A549 (cell line): ENCODE measurements at regions not wholly inside any gene's neighbourhood (a gene's known extent, or its start where the extent isn't known, plus 50 kb on each side); places are given as distances from the start of the nearest gene placed in this dataset.

Source experiments
- ATAC-seq, 2 experiments: fragments of 200-7000 bp in 1 of 2; fragments of >200 bp in 1 of 2; cut with Nextera tagmentation in 1 of 2; cut with Tn5 transposase in 1 of 2; 3 replicates each; pipeline versions ENCODE4 v1.8.0 to v1.9.1; 2018 to 2020; ENCODE audit warnings: mild to moderate bottlenecking in 1 of 2, moderate library complexity in 1 of 2
- CTCF ChIA-PET: fragments of 300-600 bp; sonication (Branson Sonifier 250); formaldehyde crosslinking; extraction: SDS; loops from one replicate; lab custom pipeline; 2021; ENCODE audit warnings: antibody characterized with exemption, inconsistent platforms; lab: Yijun Ruan, JAX
- POLR2A ChIA-PET: fragments of 350-600 bp; formaldehyde crosslinking; extraction: SDS; loops from one replicate; lab custom pipeline; 2021; ENCODE audit warnings: antibody characterized with exemption, inconsistent platforms; lab: Yijun Ruan, JAX
- DNase-seq, 2 experiments: peaks; one replicate each; pipeline versions ENCODE4 v3.0.0 to v3.0.0-alpha.2; 2011 to 2016; ENCODE audit warnings: low read depth in 1 of 2, low spot score in 1 of 2
- FAIRE-seq: peaks from 2 replicates; lab custom pipeline; 2011; peaks lifted over from hg19 to GRCh38; lab: Jason Lieb, UNC
- H3K27ac ChIP-seq, 2 experiments: fragments of >200 bp; sonication (Bioruptor Twin); formaldehyde crosslinking; 3 replicates each; pipeline ENCODE4 v1.5.1; 2016 to 2017
- H3K4me1 ChIP-seq: fragments of >200 bp; sonication (Bioruptor Twin); formaldehyde crosslinking; 3 replicates; pipeline ENCODE4 v1.6.1; 2016
- H3K4me2 ChIP-seq: fragments of >200 bp; sonication (Bioruptor Twin); formaldehyde crosslinking; 3 replicates; pipeline ENCODE4 v1.6.1; 2016
- H3K4me3 ChIP-seq: fragments of >200 bp; sonication (Bioruptor Twin); formaldehyde crosslinking; 3 replicates; pipeline ENCODE4 v1.5.1; 2016
- H3K9me3 ChIP-seq: fragments of >200 bp; sonication (Bioruptor Twin); formaldehyde crosslinking; 3 replicates; pipeline ENCODE4 v1.6.1; 2016
- ATOH8 ChIP-seq: fragments of 250-450 bp; sonication (Bioruptor Pico); IDR thresholded peaks from 2 replicates; pipeline ENCODE4 v1.5.0; 2020; ENCODE audit warnings: low read depth, mild to moderate bottlenecking, moderate library complexity
- BCL3 ChIP-seq: fragments of >200 bp; sonication (Bioruptor Twin); formaldehyde crosslinking; IDR thresholded peaks from 3 replicates; pipeline ENCODE4 v1.6.1; 2016
- CEBPB ChIP-seq, 2 experiments: fragments of >200 bp in 1 of 2; sonication (Bioruptor Twin) in 1 of 2; formaldehyde crosslinking in 1 of 2; IDR thresholded peaks; 2 replicates each; pipeline ENCODE4 v1.6.1; 2012 to 2016
- CHD4 ChIP-seq: fragments of 200-600 bp; sonication (generic); IDR thresholded peaks from 2 replicates; pipeline ENCODE4 v1.6.1; 2016; ENCODE audit warnings: antibody characterized with exemption, mild to moderate bottlenecking, borderline replicate concordance
- EHF ChIP-seq: fragments of 250-450 bp; sonication (Bioruptor Pico); IDR thresholded peaks from 2 replicates; pipeline ENCODE4 v1.5.0; 2020; ENCODE audit warnings: mild to moderate bottlenecking
- ELK1 ChIP-seq: fragments of 150-350 bp; IDR thresholded peaks from 2 replicates; pipeline ENCODE4 v1.6.1; 2014; ENCODE audit warnings: low read depth, mild to moderate bottlenecking, low read length
- ESRRA ChIP-seq: fragments of 150-350 bp; IDR thresholded peaks from 2 replicates; pipeline ENCODE4 v1.6.1; 2014; ENCODE audit warnings: mild to moderate bottlenecking, low read length, borderline replicate concordance
- FOSB ChIP-seq: fragments of 250-450 bp; sonication (Bioruptor Pico); IDR thresholded peaks from 2 replicates; pipeline ENCODE4 v1.5.0; 2020; ENCODE audit warnings: mild to moderate bottlenecking, moderate library complexity
- FOSL2 ChIP-seq, 2 experiments: fragments of 450-650 bp in 1 of 2; fragments of >200 bp in 1 of 2; sonication (Bioruptor Twin) in 1 of 2; formaldehyde crosslinking; IDR thresholded peaks; 2 replicates each; pipeline versions ENCODE4 v1.5.0 to v1.6.1; 2016 to 2020; ENCODE audit warnings: mild to moderate bottlenecking in 1 of 2, moderate library complexity in 1 of 2
- FOXS1 ChIP-seq: fragments of 250-450 bp; sonication (Bioruptor Pico); IDR thresholded peaks from 2 replicates; pipeline ENCODE4 v1.5.0; 2020; ENCODE audit warnings: mild to moderate bottlenecking, moderate library complexity
- HES2 ChIP-seq: fragments of >200 bp; sonication (Bioruptor Twin); formaldehyde crosslinking; IDR thresholded peaks from 2 replicates; pipeline ENCODE4 v1.6.1; 2016
- KDM1A ChIP-seq: fragments of 200-600 bp; sonication (generic); IDR thresholded peaks from 2 replicates; pipeline ENCODE4 v1.6.1; 2016; ENCODE audit warnings: low read depth, mild to moderate bottlenecking
- MAFK ChIP-seq: fragments of 450-650 bp; IDR thresholded peaks from 2 replicates; pipeline ENCODE4 v1.6.1; 2014; ENCODE audit not compliant: partially characterized antibody
- POLR2A ChIP-seq: IDR thresholded peaks from 2 replicates; pipeline ENCODE4 v1.6.1; 2012; ENCODE audit warnings: mild to moderate bottlenecking, low read length
- POLR2AphosphoS2 ChIP-seq: conservative IDR thresholded peaks from 2 replicates; pipeline ENCODE4 v1.6.1; 2012; ENCODE audit warnings: low read length, improper control_type of control experiment, inconsistent platforms
- RCOR1 ChIP-seq: fragments of 150-350 bp; IDR thresholded peaks from 2 replicates; pipeline ENCODE4 v1.6.1; 2014; ENCODE audit warnings: antibody characterized with exemption, low read length, low read depth
- REST ChIP-seq: fragments of 200-600 bp; sonication (generic); IDR thresholded peaks from 2 replicates; pipeline ENCODE4 v1.6.1; 2016; ENCODE audit warnings: antibody characterized with exemption, mild to moderate bottlenecking, moderate library complexity
- ZFP36 ChIP-seq: fragments of 450-650 bp; IDR thresholded peaks from 2 replicates; pipeline ENCODE4 v1.6.1; 2014; ENCODE audit warnings: borderline replicate concordance; ENCODE audit not compliant: partially characterized antibody
- ZNF302 ChIP-seq: fragments of 250-450 bp; sonication (Bioruptor Pico); IDR thresholded peaks from 2 replicates; pipeline ENCODE4 v1.9.0; 2021; ENCODE audit warnings: inconsistent platforms, mild to moderate bottlenecking, moderate library complexity
- ZSCAN20 ChIP-seq: fragments of 250-450 bp; sonication (Bioruptor Pico); IDR thresholded peaks from 2 replicates; pipeline ENCODE4 v1.8.0; 2022; ENCODE audit warnings: mild to moderate bottlenecking, moderate library complexity
- WGBS: methylation state at CpG from one replicate; pipeline ENCODE4 v1.1.6; 2017; ENCODE audit errors: missing lambda C conversion rate; 5-methylcytosine and 5-hydroxymethylcytosine counted together

GRCh38 chr2:153818242-153818641, 53.5 kb upstream of the GALNT13 start:
- no peak overlapping the region for H3K4me3 ChIP-seq
- no peak overlapping the region for H3K4me2 ChIP-seq
- 10% methylated on average over 2 of the region's 6 CpGs for WGBS
- H3K27ac ChIP-seq: no peak overlapping the region
- no peaks in the 10 kb centered on the region for H3K4me1 ChIP-seq
- no peak for FAIRE-seq
- no peaks in the 10 kb centered on the region for H3K9me3 ChIP-seq
- CTCF ChIA-PET: no interaction called here
- TF ChIP-seq POLR2A (no peak), CHD4 (no peak), FOSL2 (IDR thresholded peaks at IDR 0.05) (no peak), FOSL2 (CRISPR knock-in tag; IDR thresholded peaks at IDR 0.05) (no peak), EHF (CRISPR knock-in tag) (no peak), BCL3 (no peak), ATOH8 (no peak), ZNF302 (CRISPR knock-in tag) (no peak), RCOR1 (no peak), FOXS1 (CRISPR knock-in tag) (no peak), KDM1A (no peak), HES2 (no peak), ZSCAN20 (CRISPR knock-in tag) (no peak), MAFK (no peak), ZFP36 (no peak), POLR2AphosphoS2 (no peak), ELK1 (no peak), FOSB (CRISPR knock-in tag) (no peak)
- POLR2A ChIA-PET: no interaction called here
- DNase-seq: no peak
- no peak for ATAC-seq

- H3K4me3 ChIP-seq: no peak overlapping the region
- H3K4me1 ChIP-seq: no peaks in the 10 kb centered on the region
- no peak overlapping the region for H3K27ac ChIP-seq
- POLR2A ChIA-PET: no interaction called here
- ATAC-seq (no peak), DNase-seq (no peak), FAIRE-seq (no peak)
- CTCF ChIA-PET: interaction anchor here (0.7 kb wide), 1 partner anchor 556 kb away, joined by 5 read pairs; no protein-coding TSS in a partner anchor
- H3K9me3 ChIP-seq: no peaks in the 10 kb centered on the region
- no peak overlapping the region for H3K4me2 ChIP-seq
- WGBS: 29% methylated on average over 1 of the region's 1 CpG
- no peak for TF ChIP-seq EHF (CRISPR knock-in tag)
- no peak for TF ChIP-seq REST
- TF ChIP-seq ESRRA: no peak
- TF ChIP-seq CEBPB (IDR thresholded peaks at IDR 0.05): no peak
Observed at GRCh38 chr2:153819074-153819473, 52.6 kb upstream of the GALNT13 start.
